Hypothalamus (tissue), 51 donors: ENCODE measurements at regions not wholly inside any gene's neighbourhood (a gene's known extent, or its start where the extent isn't known, plus 50 kb on each side); places are given as distances from the start of the nearest gene placed in this dataset.

Experiments
- DNase-seq, 51 donors: peaks; one replicate each; lab custom pipeline; 2025; lab: John Stamatoyannopoulos, UW

- DNase-seq: no peak
These were observed 154.3 kb upstream of the KCNH7 start for GRCh38 chr2:162992828-162993227.

DNA sequence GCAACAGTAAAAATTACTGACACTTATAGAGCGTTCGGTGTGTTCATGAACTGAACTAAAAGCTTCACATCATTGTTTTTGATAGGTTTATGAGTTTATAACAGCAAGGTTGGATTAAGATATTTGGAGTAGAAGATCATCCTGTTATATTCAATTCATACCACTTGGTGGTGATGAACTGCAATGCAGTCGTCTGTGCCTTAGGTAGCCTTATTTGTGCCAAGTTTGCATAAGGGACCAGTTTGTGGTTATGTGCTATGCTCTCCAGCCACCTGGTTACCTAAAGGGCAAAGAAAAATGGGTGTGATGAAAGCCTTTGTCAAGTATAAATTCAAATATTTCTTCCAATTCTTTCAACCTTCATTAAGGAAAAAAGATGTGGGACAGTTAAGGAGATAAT, 150.9 kb upstream of the KCNH7 start:
- DNase-seq: no peak

- DNase-seq: no peak
These were observed 136.2 kb upstream of the KCNH7 start for GRCh38 chr2:162974771-162975170.

- no peak for DNase-seq
These were observed 133.8 kb upstream of the KCNH7 start for GRCh38 chr2:162972383-162972782.

- no peak for DNase-seq
These were observed 129.7 kb upstream of the KCNH7 start for GRCh38 chr2:162968306-162968705.

DNA sequence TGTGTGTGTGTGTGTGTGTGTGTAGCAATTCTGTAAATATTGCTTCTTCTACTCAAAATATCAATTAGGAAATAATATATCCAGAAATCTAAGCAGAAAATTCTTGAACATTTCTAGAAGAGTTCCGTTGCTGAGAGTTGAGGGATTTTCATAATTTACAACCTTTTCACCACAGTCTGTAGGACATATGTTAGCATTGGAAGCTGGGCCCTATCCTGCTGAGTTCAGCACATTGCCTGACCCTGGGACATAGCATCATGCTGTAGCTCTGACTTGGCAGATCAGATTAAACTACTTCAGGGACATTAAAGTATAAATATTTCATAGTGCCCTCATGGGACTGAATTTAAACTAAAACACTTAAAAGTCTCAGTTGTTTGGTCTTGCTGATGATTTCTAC, 129.2 kb upstream of the KCNH7 start:
- no peak for DNase-seq

GRCh38 chr2:162967147-162967546, 128.6 kb upstream of the KCNH7 start:
- DNase-seq: no peak

GRCh38 chr2:162965191-162965590, 126.6 kb upstream of the KCNH7 start:
- no peak for DNase-seq

GRCh38 chr2:162964513-162964912, 125.9 kb upstream of the KCNH7 start:
- DNase-seq: no peak

- DNase-seq: no peak
These were observed 124.6 kb upstream of the KCNH7 start for GRCh38 chr2:162963156-162963555.

DNA sequence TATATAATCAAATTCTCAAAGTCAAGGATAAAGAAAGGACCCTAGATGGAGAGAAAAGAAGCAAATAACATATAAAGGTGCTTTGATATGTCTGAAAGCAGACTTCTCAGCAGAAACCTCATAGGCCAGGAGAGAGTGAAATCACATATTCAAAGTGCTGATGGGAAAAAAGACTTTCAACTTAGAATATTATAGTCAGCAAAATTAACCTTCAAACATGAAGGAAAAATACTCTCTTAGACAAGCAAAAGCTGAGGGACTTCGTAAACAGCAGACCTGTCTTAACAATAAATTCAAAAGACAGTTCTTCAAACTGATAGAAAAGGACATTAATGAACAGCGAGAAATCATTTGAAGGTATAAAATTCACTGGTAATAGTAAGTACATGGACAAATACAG, 107.2 kb upstream of the KCNH7 start:
- no peak for DNase-seq

GRCh38 chr2:162938387-162938786, 99.8 kb upstream of the KCNH7 start:
- no peak for DNase-seq

DNA sequence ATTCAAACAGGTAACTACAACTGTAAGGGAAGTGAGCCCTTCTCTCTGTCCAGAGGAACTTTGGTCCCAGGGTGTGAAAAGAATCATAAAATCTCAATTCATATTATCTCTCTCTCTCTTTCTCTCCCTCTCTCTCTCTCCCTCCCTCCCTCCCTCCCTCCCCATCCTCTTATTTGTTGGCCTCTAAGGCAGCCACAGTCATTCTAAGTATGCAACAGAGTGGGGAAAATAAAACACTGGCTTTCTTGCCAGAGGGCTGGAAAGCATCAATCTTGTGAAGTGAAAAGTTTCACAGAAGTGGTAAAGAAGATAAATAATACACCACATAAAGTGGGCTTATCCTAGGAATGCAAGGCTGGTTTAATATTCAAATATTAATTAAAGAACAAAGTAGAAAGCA, 95.6 kb upstream of the KCNH7 start:
- no peak for DNase-seq

DNA sequence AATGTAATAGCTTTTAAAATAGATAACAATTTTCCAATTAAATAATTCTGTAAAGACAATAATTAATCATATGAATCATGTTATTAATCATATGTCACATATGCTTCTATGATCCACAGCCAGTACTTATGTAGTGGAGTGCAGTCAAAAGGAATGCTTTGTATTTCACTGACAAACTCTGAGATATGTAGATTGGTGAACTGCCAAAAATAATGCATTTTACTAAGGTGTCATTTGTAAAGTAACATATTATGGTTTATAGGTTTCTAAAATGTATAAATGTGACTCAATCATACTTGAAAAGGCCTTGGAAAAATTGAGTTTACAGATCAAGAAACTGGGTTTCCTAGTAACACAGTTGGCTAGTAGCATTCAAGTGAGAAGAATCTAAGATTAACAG, 93.8 kb upstream of the KCNH7 start:
- DNase-seq: no peak

- DNase-seq: no peak
These were observed 91.0 kb upstream of the KCNH7 start for GRCh38 chr2:162929571-162929970.

- no peak for DNase-seq
These were observed 89.8 kb upstream of the KCNH7 start for GRCh38 chr2:162928356-162928755.

- no peak for DNase-seq
These were observed 88.3 kb upstream of the KCNH7 start for GRCh38 chr2:162926907-162927306.

DNA sequence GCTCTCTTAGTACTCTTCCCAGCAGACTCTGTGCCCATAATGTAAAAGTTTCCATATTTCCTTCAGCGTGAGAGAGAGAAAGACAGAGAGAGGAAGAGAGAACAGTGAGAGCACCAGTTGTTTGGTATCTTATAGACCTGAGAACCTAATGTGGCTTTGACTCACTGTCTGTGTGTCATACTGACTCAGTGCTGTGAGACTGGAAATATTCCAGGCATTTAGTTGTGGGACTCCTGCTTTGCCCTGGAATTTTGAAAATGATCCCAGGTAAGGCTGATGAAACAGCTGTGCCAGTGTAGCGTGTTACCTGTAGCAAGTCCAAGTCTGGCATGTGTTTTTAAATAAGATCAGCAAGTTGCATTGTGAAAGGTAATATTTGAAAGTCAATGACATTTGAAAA, 87.9 kb upstream of the KCNH7 start:
- peak in 1 of 51 donors; percentile 2 for DNase-seq

DNA sequence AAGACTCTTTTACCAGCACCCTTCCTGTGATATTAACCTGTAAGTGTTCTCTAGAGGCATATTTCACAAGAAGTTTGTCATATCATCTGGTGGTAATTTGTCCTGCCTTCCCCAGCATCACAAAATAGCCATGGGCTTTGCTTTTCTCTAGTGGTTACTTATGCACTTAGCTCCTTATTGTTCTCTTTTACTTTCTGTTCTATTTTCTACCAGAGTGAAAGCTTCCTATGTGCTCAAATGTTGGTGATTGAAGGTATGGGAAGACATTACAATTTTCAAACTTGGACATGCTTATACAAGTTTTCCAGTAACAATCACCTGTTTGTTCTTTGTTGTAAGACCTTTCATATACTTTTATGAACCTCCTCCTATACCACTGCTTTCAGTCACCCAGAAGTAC, 87.0 kb upstream of the KCNH7 start:
- DNase-seq: no peak

- DNase-seq: no peak
These were observed 80.5 kb upstream of the KCNH7 start for GRCh38 chr2:162919111-162919510.

GRCh38 chr2:162917626-162918025, 79.1 kb upstream of the KCNH7 start:
- DNase-seq: no peak

DNA sequence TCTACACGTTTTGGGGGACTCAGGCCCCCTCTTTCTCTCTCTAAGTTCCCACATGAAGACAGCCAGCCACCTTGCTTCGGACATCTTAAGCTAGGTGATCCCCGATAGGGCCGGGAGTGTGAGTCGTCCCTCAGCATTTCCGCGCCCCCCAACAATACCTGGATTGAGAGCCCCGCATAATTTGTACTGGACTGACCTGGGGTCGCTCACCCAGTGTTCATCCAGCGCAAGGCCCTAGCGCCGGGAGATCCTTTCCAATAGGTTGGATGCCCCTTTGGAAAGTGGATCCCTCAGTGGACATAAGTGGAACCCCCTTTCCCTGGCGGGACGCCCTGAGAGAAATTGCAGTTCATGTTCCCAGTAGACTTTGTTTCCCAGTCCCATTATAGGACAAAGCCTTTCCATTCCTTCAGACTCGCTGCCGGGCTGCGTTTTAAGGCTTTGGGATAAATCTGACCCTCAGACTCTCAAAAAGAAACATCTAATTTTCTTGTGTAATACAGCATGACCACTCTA, 77.8 kb upstream of the KCNH7 start:
- DNase-seq: no peak

GRCh38 chr2:162915858-162916257, 77.3 kb upstream of the KCNH7 start:
- DNase-seq: no peak

DNA sequence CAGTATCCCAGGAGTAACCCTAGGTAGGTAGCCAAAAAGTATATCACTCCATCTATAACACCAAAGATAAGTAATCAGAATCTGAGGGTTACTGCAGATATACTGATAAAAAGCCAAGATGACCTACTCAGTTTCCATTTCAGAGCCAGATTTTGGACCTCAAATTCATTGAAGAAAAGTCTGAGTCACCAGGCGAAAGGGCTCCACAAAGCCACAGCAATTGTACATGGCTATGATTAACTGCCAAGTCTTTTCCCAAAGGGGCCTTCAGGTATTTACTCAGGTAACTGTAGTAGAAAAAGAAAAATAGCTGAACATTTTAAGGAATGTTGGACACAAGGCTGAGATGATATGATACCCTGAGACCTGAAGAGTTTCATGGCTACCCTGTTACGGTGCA, 75.6 kb upstream of the KCNH7 start:
- no peak for DNase-seq
